RKO (cell line): ENCODE measurements at regions not wholly inside any gene's neighbourhood (a gene's known extent, or its start where the extent isn't known, plus 50 kb on each side); places are given as distances from the start of the nearest gene placed in this dataset.
A peak's percentile ranks its signal among the peaks of the same experiment; 100 is the strongest.

ENCODE experiments used
- DNase-seq: peaks from one replicate; pipeline ENCODE4 v3.0.0-alpha.2; 2016; ENCODE audit warnings: low spot score

DNA sequence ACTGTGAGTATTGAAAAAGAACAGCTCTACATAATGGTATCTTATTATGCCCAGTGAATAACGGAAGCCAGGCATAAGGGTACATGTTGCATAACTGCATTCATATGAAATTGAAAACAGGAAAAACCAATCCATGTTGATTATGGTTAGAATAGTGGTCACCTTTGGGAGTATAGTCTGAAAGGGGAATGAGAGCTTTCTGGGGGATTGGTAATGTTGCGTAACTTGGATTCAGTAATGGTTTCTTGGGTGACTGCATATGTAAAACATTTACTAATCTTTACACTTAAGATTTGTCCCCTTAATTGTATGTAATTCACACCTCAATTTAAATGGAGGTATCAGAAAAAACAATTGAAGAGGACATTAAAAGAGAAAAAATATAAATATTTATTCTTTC is 292.1 kb downstream of the LMO4 start:
- no peak for DNase-seq

- DNase-seq, result no peak
Observed at GRCh38 chr1:87629673-87630072, 301.0 kb downstream of the LMO4 start.

- DNase-seq, result no peak
Observed at GRCh38 chr1:87632232-87632631, 303.6 kb downstream of the LMO4 start.

GRCh38 chr1:87636198-87636892 is 307.7 kb downstream of the LMO4 start:
- no peak for DNase-seq

DNA sequence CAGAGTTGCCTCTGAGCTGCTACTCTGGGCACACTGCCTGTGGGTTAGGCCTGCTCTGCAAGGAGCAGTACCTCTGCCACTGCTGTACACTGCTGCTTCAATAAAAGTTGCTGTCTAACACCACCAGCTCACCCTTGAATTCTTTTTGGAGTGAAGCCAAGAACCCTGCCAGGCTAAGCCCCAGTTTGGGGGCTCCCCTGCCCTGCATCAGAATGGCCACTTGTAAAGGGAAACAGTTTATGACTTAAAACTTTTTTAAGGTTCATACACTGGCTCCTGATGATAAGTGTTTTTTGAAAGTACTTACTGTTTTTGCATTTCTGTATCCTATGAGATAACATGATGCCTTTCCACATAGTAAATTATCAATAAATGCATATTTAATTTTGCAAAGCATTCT is 310.0 kb downstream of the LMO4 start:
- no peak for DNase-seq

DNA sequence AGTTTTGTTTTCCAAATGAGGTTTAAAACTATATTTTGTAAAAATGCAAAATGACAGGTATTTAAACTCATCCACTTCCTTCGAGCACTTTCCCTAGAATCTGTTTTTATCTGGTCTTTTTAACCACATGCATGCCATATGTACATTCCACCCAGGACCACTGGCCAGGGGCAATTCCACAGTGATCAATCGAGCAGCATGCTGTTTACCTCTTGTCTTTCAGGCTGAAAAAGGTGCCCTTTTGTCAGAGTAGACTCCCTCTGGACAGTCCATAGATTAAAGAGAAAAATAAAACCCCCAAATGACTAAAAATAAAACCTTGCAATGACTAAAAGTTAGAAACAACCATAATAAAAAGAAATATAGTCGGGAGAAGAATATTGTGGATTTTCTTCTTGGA is 313.3 kb downstream of the LMO4 start:
- no peak for DNase-seq

DNA sequence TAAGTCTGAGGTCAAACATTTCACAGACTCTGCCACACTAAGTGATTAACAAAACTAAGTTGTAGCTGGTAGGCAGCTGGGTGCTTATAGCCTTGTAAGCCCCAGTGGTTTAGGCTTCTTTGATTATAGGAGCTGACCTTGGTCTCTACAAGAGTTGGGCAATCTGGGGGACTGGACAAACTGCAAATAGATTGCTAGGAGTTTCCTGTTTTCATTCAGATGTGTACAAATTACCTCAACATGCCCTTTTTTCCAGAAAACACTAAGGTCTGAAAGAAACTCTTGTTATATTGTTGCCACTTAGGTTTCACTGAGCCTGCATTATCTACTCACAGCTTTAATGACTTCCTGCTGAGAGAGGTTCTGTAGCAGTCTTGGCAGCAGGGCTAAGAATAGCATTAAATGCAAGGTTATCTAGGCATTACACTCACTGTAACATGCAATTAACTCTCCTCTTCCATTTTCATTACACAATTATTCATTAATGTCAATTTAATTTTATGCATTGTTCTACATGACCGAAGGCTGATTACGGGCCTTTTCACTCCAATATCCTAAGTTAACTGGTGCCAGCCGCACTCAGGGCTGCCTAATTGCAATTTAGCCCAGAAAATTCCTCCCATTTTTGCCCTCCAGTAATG is 314.0 kb downstream of the LMO4 start:
- DNase-seq, result no peak

DNA sequence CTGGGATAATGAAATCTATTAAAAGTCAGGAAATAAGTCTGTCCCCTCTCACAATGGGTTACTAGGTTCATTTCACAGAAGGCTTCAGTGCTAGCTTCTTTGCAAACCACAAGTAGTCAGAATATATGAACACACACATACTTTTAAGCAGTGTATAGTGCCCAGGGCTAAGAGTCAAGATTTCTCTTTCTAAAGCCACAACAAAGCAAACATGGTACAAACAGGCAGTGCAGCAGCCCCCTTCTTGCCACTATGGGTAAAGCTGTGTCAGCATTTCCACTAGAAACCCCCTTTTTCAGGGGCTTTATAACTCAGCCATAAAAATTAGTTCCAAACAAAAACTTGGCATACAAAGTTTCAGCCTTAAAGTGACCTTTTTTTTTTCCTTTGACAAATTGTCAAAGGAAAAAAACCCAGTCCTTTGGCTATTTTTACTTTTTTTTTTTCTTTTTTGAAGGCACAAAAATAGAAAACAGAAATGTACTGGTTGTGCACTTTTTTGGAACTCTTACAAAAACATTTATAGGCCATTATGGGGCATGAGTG is 315.4 kb downstream of the LMO4 start:
- no peak for DNase-seq

DNA sequence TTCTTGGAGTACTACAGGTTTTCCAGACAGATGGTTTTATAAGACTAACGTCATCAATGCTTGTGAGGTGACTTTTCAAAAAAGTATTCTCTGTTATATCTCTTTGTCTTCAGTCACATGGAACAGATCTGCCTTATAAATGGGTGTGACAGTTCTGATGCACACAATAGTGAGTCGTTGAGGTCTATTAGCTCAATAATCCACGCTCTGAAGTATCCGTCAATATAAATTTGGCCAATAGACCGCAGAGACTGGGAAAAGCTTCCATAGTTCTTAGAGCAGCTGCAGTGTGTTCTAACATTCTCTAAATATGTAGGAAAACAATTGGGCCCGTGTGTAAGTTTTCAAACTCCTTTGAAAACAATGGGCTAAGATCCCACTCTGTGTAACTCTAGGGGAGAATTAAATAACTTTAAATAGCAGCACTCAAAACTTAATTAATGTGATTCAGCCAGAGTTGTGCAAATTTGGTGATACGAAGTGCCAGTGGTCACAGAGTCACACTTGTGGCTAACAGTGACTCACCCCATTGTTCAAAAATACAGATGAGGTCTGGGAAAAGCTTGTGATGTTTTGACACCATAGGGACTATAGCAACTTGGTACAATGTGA is 316.0 kb downstream of the LMO4 start:
- DNase-seq, result peak; percentile 6

DNA sequence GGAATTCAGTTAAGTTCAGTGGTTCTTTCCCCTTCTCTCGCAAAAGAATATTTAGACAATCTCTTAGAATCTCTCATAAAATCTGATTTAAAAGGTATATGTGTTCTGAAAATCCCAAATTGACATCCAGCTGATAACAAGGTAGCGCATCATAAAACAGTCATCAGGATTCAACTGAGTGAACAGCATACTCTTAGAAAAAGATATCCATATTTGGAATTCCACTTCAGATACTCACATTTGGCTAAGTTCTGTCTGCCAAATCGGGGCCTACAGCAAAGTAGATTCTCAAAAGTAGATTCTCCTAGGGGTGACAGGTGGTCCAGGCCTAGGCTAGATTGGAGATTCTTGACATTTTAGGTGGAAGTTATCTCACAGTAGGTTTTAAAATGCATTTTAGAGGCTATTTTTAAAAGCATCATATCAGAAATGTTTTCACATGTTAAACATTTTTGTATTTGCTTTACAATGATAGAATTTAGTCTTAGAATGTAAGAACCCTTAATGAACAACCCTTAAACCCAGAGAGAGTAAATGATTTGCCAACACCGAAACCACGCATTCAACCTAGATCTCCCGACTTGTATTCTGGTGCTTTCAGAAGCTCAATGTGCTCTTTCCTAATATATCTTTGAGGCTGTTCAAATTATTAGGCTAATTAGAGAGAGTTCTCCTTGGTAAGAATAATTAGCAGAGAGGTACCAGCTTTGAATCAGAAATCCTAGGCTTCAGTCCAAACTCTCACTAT is 318.9 kb downstream of the LMO4 start:
- DNase-seq, result no peak

GRCh38 chr1:87648323-87649119 is 319.8 kb downstream of the LMO4 start:
- DNase-seq, result no peak

DNA sequence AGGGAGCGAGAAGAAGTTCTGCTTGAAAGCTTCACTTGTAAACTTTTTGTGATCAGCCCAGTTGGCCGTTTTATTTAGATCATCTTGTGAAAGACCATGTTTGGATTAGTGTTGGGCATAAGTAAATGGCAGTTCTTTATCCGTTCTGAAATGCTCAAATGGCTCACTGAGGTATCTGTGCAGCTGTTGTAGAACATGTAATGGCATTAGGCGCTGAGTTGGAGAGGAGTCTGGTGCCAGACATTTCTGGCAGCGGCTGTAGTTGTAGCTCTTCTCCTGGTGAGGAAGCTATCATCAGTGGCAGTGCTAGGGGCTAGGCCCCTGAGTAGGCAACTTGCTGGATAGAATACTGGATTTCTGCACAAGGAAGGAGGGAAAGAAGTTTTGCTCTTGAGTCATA is 321.6 kb downstream of the LMO4 start:
- no peak for DNase-seq

- no peak for DNase-seq
Observed at GRCh38 chr1:87652176-87652575, 323.5 kb downstream of the LMO4 start.

GRCh38 chr1:87665151-87665550 is 336.5 kb downstream of the LMO4 start:
- DNase-seq, result no peak

DNA sequence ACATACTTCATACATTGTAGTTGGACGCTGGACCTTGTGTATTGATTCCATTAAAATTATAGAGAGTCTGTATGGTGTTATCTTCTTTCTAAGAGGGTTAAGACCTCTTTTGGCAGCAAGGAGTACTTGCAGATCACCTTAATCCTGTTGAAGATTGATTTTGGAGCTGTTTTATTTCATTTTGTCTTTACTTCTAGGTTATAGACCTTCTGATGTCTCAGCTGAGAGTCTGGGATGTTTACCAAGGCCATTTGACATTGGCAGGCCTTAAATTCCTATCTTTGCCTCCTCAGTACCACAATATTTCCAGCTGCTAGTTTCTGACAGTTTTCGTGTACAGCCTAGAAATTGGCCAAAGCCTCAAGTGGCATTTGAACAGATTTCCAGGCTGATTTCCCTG is 338.0 kb downstream of the LMO4 start:
- no peak for DNase-seq

DNA sequence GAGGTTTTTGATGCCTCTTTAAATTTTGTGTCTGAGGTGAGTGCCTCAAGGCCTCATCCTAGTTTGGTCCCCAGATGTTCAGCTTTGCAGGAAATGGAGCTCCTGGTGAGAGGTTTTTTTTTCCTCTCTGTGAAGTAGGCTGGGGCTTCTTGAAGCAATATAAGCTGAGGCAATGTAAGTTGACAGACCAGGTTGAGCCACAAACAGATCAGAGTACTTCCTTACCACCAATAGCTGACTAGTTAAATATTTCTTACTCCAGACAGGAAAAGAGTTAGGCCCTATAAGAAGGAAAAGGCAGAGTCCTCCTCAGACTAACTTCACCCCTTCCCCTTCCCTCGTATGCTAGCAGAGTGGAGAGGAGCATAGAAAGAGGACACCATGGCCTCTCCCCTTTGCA is 341.0 kb downstream of the LMO4 start:
- no peak for DNase-seq

GRCh38 chr1:87673309-87673708 is 344.6 kb downstream of the LMO4 start:
- no peak for DNase-seq

GRCh38 chr1:87673748-87674147 is 345.1 kb downstream of the LMO4 start:
- no peak for DNase-seq

DNA sequence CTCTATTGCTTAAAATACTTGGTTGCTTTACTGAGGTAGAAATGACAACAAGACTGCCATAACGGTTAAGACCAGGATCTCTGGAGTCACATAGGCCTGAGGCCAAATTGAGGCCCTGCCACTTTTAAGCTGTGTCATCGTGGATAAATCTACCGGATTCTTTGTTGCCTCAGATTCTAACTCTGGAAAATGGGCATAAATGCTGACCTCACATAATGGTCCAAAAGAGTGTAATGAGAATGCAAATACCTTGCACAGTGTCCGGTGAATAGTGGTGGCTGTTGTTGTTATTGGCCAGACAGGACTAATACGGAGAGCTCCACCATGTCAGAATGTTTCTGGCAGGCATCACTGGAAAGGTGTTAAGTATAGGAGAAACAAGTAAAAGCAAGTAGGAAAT is 346.1 kb downstream of the LMO4 start:
- no peak for DNase-seq

DNA sequence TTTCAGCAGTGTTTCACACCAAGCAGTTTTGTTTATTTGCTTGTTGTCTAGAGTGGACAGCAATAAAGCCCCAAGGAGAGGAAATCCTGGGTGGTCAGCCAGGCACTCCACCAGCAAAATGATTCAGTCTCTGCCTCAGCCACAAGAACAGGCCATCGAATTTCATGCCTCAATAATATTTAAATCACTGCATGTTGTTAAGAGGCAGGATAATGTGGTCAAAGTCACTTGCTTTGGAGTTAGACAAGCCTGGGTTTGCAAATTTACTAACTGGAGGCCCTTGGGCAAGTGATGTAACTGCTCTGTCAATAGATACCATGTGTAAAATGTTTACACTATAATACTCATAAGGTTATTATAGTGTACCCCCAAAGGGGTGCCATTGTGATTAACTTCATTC is 349.6 kb downstream of the LMO4 start:
- no peak for DNase-seq

DNA sequence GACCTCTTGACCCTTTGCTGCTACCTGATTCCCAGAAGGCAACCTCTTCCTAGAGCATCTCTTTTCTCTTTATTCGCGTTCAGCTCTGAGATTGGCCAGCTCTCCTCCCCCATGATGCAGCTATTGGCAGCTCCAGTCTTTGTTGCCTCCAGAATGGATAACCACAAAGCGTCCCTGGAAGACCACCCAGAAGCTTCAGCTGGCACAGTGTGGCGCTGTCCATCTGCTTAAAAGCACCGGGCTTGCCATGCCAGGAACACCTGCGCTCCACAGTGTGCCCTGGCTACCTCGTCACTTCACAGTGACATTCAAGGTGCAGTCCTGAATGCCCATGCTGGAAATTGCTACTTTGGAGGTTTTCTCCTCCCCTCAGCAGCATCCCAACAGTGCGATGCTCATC is 353.9 kb downstream of the LMO4 start:
- no peak for DNase-seq
